Body of pancreas (tissue), 4 donors: ENCODE measurements at regions not wholly inside any gene's neighbourhood (a gene's known extent, or its start where the extent isn't known, plus 50 kb on each side); places are given as distances from the start of the nearest gene placed in this dataset.

Experiments
- CTCF ChIP-seq, 7 experiments: fragments of 450-650 bp in 4 of 7; fragments of 200-600 bp in 3 of 7; sonication (generic) in 3 of 7; IDR thresholded peaks; one replicate each; pipeline ENCODE4 v1.5.1; 2016 to 2019; ENCODE audit warnings: antibody characterized with exemption in 7 of 7
- POLR2A ChIP-seq, 3 donors: fragments of 450-650 bp; IDR thresholded peaks; one replicate each; pipeline ENCODE4 v1.6.1; 2016; ENCODE audit warnings: antibody characterized with exemption in 3 of 3, mild to moderate bottlenecking in 2 of 3

GRCh38 chr3:8421267-8421666 lies 80.4 kb upstream of the LMCD1 start:
- no peak for TF ChIP-seq CTCF (IDR thresholded peaks at IDR 0.05)
- no peak for TF ChIP-seq POLR2A (IDR thresholded peaks at IDR 0.05)
